Femur (tissue), 1 donor: ENCODE measurements at regions not wholly inside any gene's neighbourhood (a gene's known extent, or its start where the extent isn't known, plus 50 kb on each side); places are given as distances from the start of the nearest gene placed in this dataset.
"Not testable (repeated sequence)": the region's sequence is repeated elsewhere in the genome, so short reads cannot be mapped to it uniquely, and the experiment has no call there.

Experiments used
- DNase-seq: peaks from one replicate; pipeline ENCODE4 v3.0.0-alpha.2; 2017

GRCh38 chr6:25192590-25193459 lies 86.3 kb upstream of the CARMIL1 start:
- no peak for DNase-seq

GRCh38 chr6:25193460-25194171 lies 85.6 kb upstream of the CARMIL1 start:
- no peak for DNase-seq

GRCh38 chr6:25194172-25194678 lies 84.9 kb upstream of the CARMIL1 start:
- DNase-seq: no peak

DNA sequence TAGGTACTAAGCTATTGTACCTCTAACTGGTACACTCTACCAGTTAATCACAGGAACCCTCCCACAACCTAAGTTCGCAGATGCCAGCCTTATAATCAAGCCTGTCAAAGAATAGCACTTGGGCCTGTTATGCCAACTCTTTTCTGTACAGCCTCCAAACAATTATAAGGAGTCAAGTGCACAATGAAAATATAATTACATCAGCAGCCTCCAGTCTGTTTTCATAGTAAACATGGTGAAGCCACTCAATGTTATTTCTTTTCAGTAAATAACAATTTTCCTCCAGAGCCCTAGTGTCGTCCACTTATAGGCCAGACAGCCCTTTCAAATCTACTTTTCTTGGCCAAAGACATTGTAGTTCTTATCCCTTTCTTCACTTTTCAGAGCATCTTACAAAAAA lies 82.7 kb upstream of the CARMIL1 start:
- DNase-seq: no peak

DNA sequence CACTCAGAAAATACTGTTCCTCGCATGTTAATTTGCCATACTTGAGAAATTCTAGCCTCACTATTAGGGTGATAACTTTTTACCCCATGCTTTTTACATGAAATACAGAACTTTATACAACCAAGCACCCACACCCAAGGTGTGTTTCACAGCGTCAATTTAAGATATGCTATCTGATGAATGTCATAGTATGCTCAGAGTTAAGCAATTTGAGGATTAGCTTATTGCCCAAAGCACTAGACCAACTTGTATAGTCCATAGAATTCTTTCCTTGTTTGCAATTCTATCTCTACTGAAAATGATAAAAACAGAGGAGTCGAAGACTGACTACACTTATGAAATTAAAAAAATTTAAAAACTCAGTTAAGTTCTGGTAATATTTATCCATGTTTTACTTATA lies 82.1 kb upstream of the CARMIL1 start:
- DNase-seq: no peak

GRCh38 chr6:25199544-25199943 lies 79.6 kb upstream of the CARMIL1 start:
- no peak for DNase-seq

- no peak for DNase-seq
Measured at GRCh38 chr6:25202504-25202903, 76.7 kb upstream of the CARMIL1 start.

DNA sequence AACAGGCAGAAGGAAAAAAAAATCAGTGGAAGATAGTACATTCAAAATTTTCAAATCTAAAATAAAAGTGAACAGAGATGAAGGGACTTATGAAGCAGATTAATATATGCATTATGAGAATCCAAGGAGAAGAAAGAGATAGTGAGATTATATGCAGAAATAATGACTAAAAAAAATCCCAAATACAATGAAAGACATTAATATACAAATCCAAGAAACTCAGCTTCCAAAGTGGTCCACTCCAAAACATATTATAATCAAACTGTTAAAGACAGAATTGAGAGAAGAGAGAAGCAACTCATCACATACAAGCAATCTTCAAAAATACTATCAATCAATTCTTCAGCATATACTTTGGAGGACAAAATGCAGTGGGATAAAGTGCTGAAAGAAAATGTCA lies 73.5 kb upstream of the CARMIL1 start:
- no peak for DNase-seq

- not testable (repeated sequence) for DNase-seq
Measured at GRCh38 chr6:25207453-25208155, 71.6 kb upstream of the CARMIL1 start.

DNA sequence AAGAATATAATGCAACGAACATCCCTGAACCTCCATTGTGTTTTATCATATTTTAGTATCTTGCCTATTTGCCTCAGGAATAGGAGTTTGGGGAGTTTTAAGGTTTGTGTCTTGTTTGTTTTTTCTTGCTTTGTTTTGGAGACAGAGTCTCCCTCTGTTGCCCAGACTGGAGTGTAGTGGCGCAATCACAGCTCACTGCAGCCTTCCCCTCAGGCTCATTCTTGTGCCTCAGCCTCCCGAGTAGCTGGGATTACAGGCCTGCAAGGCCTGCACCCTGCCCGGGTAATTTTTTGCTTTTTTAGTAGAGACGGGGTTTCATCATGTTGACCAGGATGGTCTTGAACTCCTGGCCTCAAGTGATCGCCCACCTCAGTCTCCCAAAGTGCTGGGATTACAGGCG lies 63.3 kb upstream of the CARMIL1 start:
- DNase-seq: no peak

DNA sequence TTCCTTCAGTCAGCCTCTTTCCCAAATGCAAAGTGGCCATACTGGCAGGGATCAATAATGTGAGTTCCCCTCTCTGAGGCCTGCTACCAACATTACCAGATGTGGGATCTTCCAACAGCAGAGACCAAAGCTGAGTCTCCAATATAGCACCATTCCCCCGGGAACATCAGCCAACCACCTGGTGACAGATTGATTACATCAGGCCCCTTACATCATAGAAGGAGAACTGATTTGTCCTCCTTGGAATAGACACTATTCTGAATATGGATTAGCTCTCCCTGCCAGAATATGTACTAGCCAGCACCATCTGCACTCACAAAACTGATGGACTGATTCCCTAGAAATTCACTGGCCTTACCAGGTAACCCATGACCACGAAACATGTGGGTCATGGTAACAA lies 61.9 kb upstream of the CARMIL1 start:
- DNase-seq: no peak

DNA sequence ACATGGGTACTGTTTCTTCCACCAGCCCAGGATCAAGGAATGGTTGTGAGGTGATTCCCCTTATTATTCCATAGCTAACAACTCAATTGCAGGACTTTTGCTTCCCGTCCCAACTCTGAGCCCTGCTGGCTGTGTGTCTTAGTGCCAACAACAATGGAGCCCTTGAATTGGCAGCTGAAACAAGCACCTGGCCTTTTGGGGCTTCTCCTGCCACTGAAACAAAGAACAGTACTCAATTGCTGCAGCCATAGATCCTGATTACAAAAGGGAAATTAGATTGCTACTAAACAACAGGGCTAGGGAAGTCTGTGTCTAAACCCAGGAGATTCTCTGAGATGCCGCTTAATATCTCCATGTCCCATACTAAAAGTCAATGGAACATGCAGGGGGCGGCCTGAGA lies 61.3 kb upstream of the CARMIL1 start:
- no peak for DNase-seq

- DNase-seq: peak; percentile 57
Measured at GRCh38 chr6:25218346-25218745, 60.8 kb upstream of the CARMIL1 start.

DNA sequence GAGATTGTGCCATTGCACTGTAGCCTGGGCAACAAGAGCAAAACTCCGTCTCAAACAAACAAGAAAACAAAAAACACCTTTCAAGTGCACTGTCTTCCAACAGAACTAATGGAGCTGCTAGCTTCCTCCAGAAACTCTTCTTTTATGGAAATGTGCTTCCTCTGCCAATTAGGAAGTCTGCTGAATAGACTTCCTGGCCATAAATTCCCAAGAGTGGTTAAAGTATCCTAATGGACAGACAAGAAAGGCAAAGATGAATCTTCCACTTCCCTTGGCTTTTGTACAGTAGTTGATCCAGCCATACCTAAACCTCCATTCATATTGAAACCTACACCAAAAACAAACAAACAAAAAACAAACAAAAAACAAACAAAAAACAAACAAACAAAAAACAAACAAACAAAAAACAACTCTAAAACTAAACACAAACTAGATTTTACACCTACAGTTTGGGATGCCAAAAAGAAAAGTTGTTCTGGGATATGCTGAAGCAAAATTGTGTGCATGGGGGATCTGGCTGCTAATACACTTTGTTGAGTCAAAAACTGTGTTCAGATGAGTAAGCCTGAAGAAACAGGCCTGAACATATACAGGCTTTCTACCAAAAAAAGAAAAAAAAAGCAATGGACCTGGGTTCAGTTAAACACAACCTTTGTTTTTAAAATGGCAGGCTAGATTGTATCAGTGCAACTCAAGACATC lies 59.8 kb upstream of the CARMIL1 start:
- DNase-seq: no peak

DNA sequence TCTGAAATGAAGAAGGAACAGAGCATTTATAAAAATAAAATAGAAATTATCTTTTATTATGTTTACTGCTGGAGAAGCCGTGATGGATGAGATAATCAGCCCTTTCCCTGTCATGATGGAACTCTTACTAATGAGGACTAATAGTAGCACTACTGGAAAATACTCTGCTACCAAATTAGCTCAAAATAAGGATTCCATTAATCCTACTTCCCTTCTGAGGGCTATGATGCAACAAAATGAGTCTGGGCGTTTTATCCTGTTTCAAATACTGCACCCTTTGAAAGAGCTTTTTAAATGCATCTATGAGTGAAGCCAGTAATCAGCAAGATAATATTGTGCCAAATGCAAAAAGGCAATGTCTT lies 59.3 kb upstream of the CARMIL1 start:
- no peak for DNase-seq

DNA sequence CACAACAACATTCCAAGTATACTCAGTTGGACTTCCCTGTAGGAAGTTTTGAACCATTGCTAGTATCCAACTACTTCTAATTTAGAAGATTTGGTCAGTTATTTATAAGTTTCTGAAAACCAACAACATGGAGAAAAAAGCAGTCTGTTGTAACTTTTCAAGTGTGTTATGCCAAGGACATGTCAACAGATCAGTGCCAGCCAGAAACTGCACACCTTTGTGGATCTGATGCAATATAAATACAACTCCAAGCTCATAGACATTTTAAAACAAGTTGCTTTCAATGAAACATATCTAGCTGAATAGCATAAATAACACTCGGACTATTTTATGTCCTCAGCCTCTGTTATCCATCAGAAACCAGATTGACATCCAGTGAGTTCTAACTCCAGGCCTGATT lies 58.3 kb upstream of the CARMIL1 start:
- no peak for DNase-seq

GRCh38 chr6:25222006-25222678 lies 57.0 kb upstream of the CARMIL1 start:
- no peak for DNase-seq

DNA sequence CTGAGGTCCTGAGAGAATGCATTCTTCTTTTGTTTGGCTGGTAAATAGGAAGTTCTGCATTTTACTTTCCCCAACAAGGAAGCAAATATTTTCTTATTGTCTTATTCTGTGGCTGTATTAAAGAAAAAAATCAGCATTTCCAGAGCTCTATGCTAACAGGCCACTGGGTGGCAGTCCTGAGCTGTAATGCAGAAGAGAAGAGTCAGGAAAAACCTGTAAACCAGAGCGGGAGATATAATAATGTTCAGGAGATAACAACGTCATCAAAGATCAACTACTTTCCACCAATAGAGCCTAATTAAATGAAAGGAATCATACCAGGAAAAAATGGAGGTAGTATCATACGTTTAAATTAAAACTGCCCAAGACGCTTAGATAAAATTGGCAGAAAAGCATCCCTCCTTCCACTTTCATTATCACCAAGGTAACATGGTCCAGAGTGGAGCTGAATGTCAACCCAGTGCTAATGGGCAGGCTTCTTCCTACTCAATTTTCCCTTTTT lies 55.6 kb upstream of the CARMIL1 start:
- peak; percentile 75 for DNase-seq

DNA sequence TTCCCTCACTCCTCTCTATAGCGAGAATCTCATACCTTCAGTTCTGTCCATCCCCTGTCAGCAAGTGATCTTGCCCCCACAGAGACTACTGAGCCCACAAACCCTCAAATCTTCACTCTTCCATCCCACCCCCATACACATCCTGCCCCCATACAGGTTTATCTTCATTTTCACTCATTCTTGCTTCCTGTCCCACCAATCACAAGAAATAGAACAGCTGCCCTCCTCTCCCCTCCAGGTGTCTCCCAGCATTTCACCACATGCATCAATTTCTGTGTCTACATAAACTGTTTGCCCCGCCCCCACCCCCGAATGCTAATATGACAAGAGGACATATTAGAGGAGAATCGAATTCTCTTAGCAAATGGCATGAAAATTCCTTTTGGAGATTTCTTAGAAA lies 54.9 kb upstream of the CARMIL1 start:
- no peak for DNase-seq

GRCh38 chr6:25227854-25228253 lies 51.3 kb upstream of the CARMIL1 start:
- no peak for DNase-seq
